ENCODE measurements at regions not wholly inside any gene's neighbourhood (a gene's known extent, or its start where the extent isn't known, plus 50 kb on each side); places are given as distances from the start of the nearest gene placed in this dataset.

DNA sequence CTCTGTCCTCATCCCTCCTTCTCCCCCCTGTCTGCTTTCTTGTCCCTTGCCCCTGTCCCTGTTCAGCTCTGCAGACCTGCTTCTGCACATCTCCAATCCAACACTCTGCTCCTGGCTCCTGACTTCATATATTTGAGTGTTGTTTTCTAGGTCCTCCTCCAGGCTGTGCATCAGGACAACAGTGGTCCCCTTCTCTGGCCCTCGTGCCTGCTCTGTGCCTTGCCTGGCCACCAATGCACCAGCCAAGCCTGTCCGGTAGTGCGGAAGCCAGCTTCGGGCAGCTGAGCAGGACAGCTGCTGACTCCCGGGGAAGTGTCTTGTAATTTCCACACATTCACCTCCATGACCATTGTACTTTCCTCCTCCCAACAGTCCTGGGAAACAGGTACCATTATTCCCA is 203.4 kb upstream of the RAB4A start:
- TF ChIP-seq, protein P1, sequence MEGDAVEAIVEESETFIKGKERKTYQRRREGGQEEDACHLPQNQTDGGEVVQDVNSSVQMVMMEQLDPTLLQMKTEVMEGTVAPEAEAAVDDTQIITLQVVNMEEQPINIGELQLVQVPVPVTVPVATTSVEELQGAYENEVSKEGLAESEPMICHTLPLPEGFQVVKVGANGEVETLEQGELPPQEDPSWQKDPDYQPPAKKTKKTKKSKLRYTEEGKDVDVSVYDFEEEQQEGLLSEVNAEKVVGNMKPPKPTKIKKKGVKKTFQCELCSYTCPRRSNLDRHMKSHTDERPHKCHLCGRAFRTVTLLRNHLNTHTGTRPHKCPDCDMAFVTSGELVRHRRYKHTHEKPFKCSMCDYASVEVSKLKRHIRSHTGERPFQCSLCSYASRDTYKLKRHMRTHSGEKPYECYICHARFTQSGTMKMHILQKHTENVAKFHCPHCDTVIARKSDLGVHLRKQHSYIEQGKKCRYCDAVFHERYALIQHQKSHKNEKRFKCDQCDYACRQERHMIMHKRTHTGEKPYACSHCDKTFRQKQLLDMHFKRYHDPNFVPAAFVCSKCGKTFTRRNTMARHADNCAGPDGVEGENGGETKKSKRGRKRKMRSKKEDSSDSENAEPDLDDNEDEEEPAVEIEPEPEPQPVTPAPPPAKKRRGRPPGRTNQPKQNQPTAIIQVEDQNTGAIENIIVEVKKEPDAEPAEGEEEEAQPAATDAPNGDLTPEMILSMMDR (IDR thresholded peaks at IDR 0.05), result no peak
- TF ChIP-seq EP300 (IDR thresholded peaks at IDR 0.05) (no peak), POLR2AphosphoS5 (IDR thresholded peaks at IDR 0.05) (no peak), POLR2A (IDR thresholded peaks at IDR 0.05) (no peak)

Data from upper lobe of left lung (tissue), 4 donors.